A549 (cell line): ENCODE measurements at regions not wholly inside any gene's neighbourhood (a gene's known extent, or its start where the extent isn't known, plus 50 kb on each side); places are given as distances from the start of the nearest gene placed in this dataset.

Source experiments
- CTCF ChIP-seq: fragments of >200 bp; sonication (Bioruptor Twin); formaldehyde crosslinking; IDR thresholded peaks from 3 replicates; pipeline ENCODE4 v1.5.1; 2016
- EP300 ChIP-seq, 2 experiments: fragments of >200 bp; sonication (Bioruptor Twin); formaldehyde crosslinking; IDR thresholded peaks; 2 replicates in 1 of 2; 3 replicates in 1 of 2; pipeline ENCODE4 v1.6.1; 2016 to 2017
- JUNB ChIP-seq: fragments of >200 bp; sonication (Bioruptor Twin); formaldehyde crosslinking; IDR thresholded peaks from 2 replicates; pipeline ENCODE4 v1.6.1; 2016
- MYC ChIP-seq: IDR thresholded peaks from 2 replicates; pipeline ENCODE4 v1.6.1; 2012; ENCODE audit warnings: mild to moderate bottlenecking, inconsistent platforms, low read length, improper control_type of control experiment, borderline replicate concordance
- PHF8 ChIP-seq: fragments of 200-600 bp; sonication (generic); IDR thresholded peaks from 2 replicates; pipeline ENCODE4 v1.6.1; 2016; ENCODE audit warnings: low read depth, mild to moderate bottlenecking, antibody characterized with exemption, moderate library complexity, borderline replicate concordance
- POLR2A ChIP-seq: IDR thresholded peaks from 2 replicates; pipeline ENCODE4 v1.6.1; 2012; ENCODE audit warnings: mild to moderate bottlenecking, low read length
- POLR2AphosphoS2 ChIP-seq: conservative IDR thresholded peaks from 2 replicates; pipeline ENCODE4 v1.6.1; 2012; ENCODE audit warnings: low read length, improper control_type of control experiment, inconsistent platforms
- RAD21 ChIP-seq, 2 experiments: fragments of >200 bp in 1 of 2; sonication (Bioruptor Twin) in 1 of 2; formaldehyde crosslinking in 1 of 2; IDR thresholded peaks in 1 of 2; conservative IDR thresholded peaks in 1 of 2; 2 replicates in 1 of 2; 3 replicates in 1 of 2; pipeline ENCODE4 v1.6.1; 2012 to 2018; ENCODE audit warnings: inconsistent platforms in 1 of 2
- REST ChIP-seq: fragments of 200-600 bp; sonication (generic); IDR thresholded peaks from 2 replicates; pipeline ENCODE4 v1.6.1; 2016; ENCODE audit warnings: antibody characterized with exemption, mild to moderate bottlenecking, moderate library complexity
- SMC3 ChIP-seq: fragments of >200 bp; sonication (Bioruptor Twin); formaldehyde crosslinking; IDR thresholded peaks from 3 replicates; pipeline ENCODE4 v1.6.1; 2018; ENCODE audit warnings: inconsistent platforms
- TP53 ChIP-seq: fragments of 250-450 bp; sonication (Bioruptor Pico); IDR thresholded peaks from 2 replicates; pipeline ENCODE4 v1.5.0; 2021; ENCODE audit warnings: mild to moderate bottlenecking, moderate library complexity
- TF ChIP-seq, protein P1 (sequence below): fragments of 150-350 bp; IDR thresholded peaks from 2 replicates; pipeline ENCODE4 v1.6.1; 2014; ENCODE audit warnings: low read depth, mild to moderate bottlenecking, low read length

GRCh38 chr15:92817339-92817886, 82.7 kb upstream of the CHD2 start:
- no peak for TF ChIP-seq RAD21 (conservative IDR thresholded peaks at IDR 0.05 in 1 of 2, IDR thresholded peaks at IDR 0.05 in 1 of 2)
- no peak for TF ChIP-seq MYC
- TF ChIP-seq POLR2AphosphoS2, result no peak
- no peak for TF ChIP-seq JUNB
- TF ChIP-seq, protein P1, sequence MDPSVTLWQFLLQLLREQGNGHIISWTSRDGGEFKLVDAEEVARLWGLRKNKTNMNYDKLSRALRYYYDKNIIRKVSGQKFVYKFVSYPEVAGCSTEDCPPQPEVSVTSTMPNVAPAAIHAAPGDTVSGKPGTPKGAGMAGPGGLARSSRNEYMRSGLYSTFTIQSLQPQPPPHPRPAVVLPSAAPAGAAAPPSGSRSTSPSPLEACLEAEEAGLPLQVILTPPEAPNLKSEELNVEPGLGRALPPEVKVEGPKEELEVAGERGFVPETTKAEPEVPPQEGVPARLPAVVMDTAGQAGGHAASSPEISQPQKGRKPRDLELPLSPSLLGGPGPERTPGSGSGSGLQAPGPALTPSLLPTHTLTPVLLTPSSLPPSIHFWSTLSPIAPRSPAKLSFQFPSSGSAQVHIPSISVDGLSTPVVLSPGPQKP, result no peak
- no peak for TF ChIP-seq CTCF
- TF ChIP-seq EP300 (IDR thresholded peaks at IDR 0.05), result no peak
- no peak for TF ChIP-seq POLR2A
- TF ChIP-seq PHF8, result no peak
- no peak for TF ChIP-seq SMC3
- TF ChIP-seq REST, result no peak
- no peak for TF ChIP-seq TP53 (CRISPR knock-in tag)
